NB4 (cell line): ENCODE measurements at regions not wholly inside any gene's neighbourhood (a gene's known extent, or its start where the extent isn't known, plus 50 kb on each side); places are given as distances from the start of the nearest gene placed in this dataset.

Experiments used
- DNase-seq: peaks from one replicate; pipeline ENCODE4 v3.0.0; 2010; ENCODE audit warnings: low read depth
- H3K4me3 ChIP-seq: one replicate; pipeline ENCODE4 v1.5.1; 2011; ENCODE audit warnings: mild to moderate bottlenecking, low read depth, low read length, moderate library complexity
- MYC ChIP-seq: IDR thresholded peaks from 2 replicates; pipeline ENCODE4 v1.6.1; 2011; ENCODE audit warnings: low read depth, low read length
- POLR2A ChIP-seq: IDR thresholded peaks from 2 replicates; pipeline ENCODE4 v1.6.1; 2011; ENCODE audit warnings: mild to moderate bottlenecking; ENCODE audit not compliant: insufficient read length; ENCODE audit errors: extremely low read depth
- TF ChIP-seq, protein P1 (sequence below): IDR thresholded peaks from one replicate; pipeline ENCODE4 v1.5.1; 2012; ENCODE audit warnings: low read depth, low read length
- TF ChIP-seq, protein P2 (sequence below): IDR thresholded peaks from 2 replicates; pipeline ENCODE4 v1.6.1; 2011; ENCODE audit warnings: low read depth, low read length

DNA sequence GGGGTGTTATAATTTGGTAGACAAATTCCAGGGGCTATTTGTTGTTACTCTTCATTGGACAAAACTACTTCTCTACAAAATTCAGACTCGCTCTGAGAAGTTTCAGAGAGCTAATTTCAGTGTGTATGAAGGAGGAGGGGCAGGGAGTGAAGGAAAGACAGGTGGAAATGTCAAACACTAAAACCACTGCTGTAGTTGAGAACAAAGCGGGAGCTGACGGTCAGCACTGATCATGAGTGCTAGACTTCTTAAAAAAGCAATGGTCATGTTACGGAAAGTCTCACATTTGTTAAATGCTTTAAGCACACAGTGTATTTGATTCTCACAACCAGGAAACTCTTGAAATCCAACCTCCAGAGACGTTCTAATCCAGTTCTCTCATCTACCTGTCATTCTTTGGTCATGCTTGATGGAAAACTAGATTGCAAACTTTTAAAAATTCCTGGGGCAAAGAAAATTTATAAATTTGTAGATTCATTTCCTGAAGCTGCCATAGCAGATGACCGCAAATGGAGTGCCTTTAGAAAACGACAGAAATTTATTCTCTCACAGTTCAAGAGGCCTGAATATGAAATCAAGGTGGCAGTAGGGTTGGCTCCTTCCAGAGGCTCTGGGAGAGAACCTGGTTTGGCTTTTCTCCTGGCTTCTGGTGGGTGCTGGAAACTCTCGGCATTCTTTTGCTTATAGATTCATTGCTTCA lies 100.7 kb upstream of the CARMIL1 start:
- DNase-seq: no peak
- H3K4me3 ChIP-seq: no peak overlapping the region
- TF ChIP-seq POLR2A (no peak), MYC (no peak)
- TF ChIP-seq, protein P1, sequence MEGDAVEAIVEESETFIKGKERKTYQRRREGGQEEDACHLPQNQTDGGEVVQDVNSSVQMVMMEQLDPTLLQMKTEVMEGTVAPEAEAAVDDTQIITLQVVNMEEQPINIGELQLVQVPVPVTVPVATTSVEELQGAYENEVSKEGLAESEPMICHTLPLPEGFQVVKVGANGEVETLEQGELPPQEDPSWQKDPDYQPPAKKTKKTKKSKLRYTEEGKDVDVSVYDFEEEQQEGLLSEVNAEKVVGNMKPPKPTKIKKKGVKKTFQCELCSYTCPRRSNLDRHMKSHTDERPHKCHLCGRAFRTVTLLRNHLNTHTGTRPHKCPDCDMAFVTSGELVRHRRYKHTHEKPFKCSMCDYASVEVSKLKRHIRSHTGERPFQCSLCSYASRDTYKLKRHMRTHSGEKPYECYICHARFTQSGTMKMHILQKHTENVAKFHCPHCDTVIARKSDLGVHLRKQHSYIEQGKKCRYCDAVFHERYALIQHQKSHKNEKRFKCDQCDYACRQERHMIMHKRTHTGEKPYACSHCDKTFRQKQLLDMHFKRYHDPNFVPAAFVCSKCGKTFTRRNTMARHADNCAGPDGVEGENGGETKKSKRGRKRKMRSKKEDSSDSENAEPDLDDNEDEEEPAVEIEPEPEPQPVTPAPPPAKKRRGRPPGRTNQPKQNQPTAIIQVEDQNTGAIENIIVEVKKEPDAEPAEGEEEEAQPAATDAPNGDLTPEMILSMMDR: no peak
- TF ChIP-seq, protein P2, sequence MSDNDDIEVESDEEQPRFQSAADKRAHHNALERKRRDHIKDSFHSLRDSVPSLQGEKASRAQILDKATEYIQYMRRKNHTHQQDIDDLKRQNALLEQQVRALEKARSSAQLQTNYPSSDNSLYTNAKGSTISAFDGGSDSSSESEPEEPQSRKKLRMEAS: no peak

DNA sequence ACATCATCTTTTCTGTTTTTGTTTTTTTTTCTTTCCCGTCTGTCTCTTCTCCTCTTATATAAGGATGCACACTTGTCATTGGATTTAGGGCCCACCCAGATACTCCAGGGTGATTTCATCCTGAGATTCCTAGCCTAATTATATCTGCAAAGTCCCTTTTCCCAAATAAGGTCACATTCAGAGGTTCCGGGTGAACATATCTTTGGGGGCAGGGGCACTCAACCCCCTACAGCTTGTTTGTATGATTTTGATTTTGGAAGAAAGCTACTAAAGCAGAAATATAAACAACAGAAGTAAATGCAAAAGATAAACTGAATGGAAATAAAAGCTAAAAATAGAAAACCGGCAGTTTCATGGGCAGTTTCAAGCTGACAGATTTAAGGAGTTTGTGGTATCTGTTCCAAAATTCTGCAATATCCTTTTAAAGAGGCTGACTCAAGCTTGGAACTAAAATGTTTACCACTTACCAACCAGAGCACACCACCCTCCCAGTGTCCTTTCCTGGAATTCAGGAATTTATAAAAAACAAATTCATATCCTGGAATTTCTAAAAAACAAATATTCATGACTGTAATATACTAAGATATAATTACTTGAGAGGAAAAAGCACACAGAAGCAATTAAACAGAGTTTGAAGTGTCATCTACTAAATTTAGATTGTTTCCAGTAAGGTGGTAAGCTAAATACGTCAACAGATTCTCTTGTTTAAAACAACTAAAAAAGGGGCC lies 100.0 kb upstream of the CARMIL1 start:
- no peak for DNase-seq
- H3K4me3 ChIP-seq: no peak overlapping the region
- TF ChIP-seq, protein P1: no peak
- TF ChIP-seq MYC: no peak

DNA sequence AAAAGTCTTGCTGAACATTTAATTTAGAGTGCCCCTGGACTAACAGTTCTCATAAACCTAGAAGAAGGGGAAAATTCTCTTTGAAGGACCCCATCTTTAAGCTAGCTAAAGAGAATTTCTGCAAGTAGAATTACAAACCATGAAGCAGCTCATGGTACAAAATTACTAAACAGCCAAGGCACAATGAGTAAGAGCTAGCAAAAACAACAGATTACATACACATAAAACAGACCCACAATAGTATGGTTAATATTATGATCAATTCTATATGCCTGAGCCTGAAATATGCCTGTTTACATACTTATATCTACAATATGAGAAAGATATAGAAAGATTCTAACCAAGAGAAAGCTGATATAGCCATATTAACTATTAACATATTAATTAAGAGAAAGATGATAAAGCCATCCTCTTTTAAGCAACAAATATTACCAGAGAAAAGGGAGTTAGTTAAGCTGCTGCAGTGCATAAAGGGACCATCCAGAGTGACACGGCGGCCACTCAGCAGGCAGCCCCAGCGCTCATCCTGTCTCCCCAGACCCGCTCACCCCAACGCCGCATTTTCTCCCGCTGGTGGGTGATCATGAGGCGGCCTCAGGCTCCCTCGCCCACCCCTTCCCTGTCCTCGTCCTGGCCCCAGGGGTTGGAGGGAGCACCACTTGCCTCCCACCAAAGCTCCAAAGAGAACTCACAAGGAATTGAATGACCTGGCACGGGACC lies 98.4 kb upstream of the CARMIL1 start:
- H3K4me3 ChIP-seq: no peak overlapping the region
- no peak for DNase-seq
- TF ChIP-seq, protein P2: no peak

DNA sequence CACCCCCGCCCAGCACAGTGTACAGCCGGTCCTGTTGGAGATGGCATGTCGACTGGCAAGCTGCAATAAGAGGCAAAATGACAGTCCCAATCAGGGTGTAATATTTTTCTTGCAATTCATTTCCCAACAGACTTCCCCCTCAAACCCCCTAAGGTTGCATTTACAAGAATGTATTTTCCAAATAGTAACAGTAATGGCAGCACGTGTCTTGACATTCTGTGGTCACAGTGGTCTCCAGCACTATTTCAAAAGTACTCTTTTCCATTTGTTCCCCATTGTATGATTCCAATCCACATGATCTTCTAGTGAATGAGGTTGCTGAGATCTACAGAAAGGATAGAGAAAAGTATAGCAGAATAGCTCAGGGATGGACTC lies 97.8 kb upstream of the CARMIL1 start:
- no peak overlapping the region for H3K4me3 ChIP-seq
- TF ChIP-seq, protein P1: no peak
- TF ChIP-seq, protein P2: no peak
- TF ChIP-seq MYC (no peak), POLR2A (no peak)
- no peak for DNase-seq

DNA sequence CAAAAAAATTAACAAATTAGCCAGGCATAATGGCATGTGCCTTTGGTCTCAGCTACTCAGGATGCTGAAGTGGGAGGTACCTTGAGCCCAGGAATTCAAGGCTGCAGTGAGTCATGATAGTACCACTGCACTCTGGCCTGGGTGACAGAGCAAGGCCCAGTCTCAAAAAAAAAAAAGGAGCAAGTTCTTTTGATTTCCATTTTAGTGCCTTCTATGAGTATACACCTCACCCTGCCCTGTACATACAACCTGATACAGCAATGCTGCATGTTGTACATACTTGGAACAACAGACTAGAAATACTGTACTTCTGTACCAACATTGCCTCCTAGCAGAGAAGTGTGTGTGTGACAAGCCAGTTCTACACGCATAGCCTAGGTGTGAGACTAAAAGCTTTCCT lies 97.3 kb upstream of the CARMIL1 start:
- no peak for DNase-seq
- H3K4me3 ChIP-seq: no peak overlapping the region
- no peak for TF ChIP-seq POLR2A
- TF ChIP-seq MYC: no peak
- TF ChIP-seq, protein P2: no peak
- TF ChIP-seq, protein P1: no peak

DNA sequence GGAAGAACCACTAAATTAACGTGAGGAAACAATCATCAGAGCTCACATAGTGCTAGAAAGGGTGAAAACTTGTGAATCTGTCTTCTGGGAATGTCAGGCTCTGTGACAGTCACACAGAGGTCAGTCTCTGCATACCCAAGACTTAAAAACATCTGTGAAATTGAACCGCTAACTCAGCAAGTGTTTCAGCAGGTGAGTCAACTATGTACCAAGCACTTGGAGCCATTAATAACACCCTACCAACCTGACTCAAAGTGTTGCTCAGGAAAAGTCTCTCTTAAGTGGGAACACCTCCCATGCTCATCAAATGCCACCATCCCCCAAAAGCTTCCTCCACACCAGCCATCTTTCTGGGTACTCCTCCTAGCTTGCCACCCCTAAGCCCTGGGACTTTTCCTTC lies 92.3 kb upstream of the CARMIL1 start:
- no peak overlapping the region for H3K4me3 ChIP-seq
- no peak for DNase-seq

More for the DNA sequence above, 92.3 kb upstream of the CARMIL1 start:
- TF ChIP-seq, protein P2: no peak
